SU-DHL-6 (cell line): ENCODE measurements at regions not wholly inside any gene's neighbourhood (a gene's known extent, or its start where the extent isn't known, plus 50 kb on each side); places are given as distances from the start of the nearest gene placed in this dataset.

Source experiments
- EZH2phosphoT487 ChIP-seq: fragments of 200-600 bp; sonication (generic), shearing (Covaris generic); conservative IDR thresholded peaks from 2 replicates; pipeline ENCODE4 v1.6.1; 2018; ENCODE audit warnings: mild to moderate bottlenecking, antibody characterized with exemption, low read length, moderate library complexity, mixed read lengths
- TF ChIP-seq, protein P1 (sequence below): fragments of 200-600 bp; sonication (generic); IDR thresholded peaks from one replicate; pipeline ENCODE4 v1.5.1; 2017; ENCODE audit warnings: antibody characterized with exemption, mild to moderate bottlenecking, low read length, moderate library complexity; ENCODE audit not compliant: insufficient read depth, poor library complexity, severe bottlenecking

DNA sequence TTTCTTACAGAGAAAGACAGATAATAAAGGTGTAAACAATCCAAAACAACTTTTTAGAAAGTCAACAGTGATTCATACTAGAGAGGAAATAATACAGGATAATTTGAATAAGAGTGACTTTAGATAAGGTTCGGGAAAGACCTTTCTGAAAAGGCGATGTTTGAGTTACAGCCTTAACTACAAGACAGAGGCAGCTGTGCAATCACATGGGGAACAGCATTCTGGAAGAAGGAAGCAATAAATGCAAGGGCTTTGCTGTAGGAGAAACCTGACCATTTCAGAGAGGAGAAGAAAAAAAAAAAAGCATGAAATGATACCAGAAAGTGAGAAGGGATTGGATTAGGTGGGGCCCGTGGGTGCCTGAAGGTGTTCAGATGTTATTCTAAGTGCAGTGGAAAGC, 200.6 kb upstream of the ATP11B start:
- TF ChIP-seq, protein P1, sequence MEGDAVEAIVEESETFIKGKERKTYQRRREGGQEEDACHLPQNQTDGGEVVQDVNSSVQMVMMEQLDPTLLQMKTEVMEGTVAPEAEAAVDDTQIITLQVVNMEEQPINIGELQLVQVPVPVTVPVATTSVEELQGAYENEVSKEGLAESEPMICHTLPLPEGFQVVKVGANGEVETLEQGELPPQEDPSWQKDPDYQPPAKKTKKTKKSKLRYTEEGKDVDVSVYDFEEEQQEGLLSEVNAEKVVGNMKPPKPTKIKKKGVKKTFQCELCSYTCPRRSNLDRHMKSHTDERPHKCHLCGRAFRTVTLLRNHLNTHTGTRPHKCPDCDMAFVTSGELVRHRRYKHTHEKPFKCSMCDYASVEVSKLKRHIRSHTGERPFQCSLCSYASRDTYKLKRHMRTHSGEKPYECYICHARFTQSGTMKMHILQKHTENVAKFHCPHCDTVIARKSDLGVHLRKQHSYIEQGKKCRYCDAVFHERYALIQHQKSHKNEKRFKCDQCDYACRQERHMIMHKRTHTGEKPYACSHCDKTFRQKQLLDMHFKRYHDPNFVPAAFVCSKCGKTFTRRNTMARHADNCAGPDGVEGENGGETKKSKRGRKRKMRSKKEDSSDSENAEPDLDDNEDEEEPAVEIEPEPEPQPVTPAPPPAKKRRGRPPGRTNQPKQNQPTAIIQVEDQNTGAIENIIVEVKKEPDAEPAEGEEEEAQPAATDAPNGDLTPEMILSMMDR = no peak
- no peak for TF ChIP-seq EZH2phosphoT487
